ENCODE measurements at regions not wholly inside any gene's neighbourhood (a gene's known extent, or its start where the extent isn't known, plus 50 kb on each side); places are given as distances from the start of the nearest gene placed in this dataset.

- Histone ChIP-seq H3K4me1 (ENCODE audit: control insufficient read depth, extremely low read depth, insufficient read depth, low read length) (no peaks in the 10 kb centered on the region), H3K4me2 (ENCODE audit: insufficient read depth, low read length) (no peak overlapping the region), H3K4me3 (replicated peaks in 1 of 3; ENCODE audit: insufficient read depth in 1 of 3, low read depth in 1 of 3, low read length in 3 of 3) (no peak overlapping the region), H3K79me2 (ENCODE audit: control insufficient read depth, insufficient read depth, low read length) (no peaks in the 10 kb centered on the region), H3K27ac (ENCODE audit: insufficient read depth, low read depth, low read length) (no peak overlapping the region), H3K9me3 (replicated peaks; ENCODE audit: control insufficient read depth, insufficient read depth, low read length) (no peaks in the 10 kb centered on the region), H3K9ac (replicated peaks; ENCODE audit: extremely low read depth, insufficient read depth, low read length) (no peak overlapping the region), H4K20me1 (replicated peaks; ENCODE audit: control insufficient read depth, extremely low read depth, insufficient read depth, low read length) (no peaks in the 10 kb centered on the region), H3K9me1 (replicated peaks; ENCODE audit: control insufficient read depth, extremely low read depth, insufficient read depth, low read length) (no peaks in the 10 kb centered on the region), H3K27me3 (ENCODE audit: control insufficient read depth in 2 of 2, insufficient read depth in 2 of 2, low read length in 2 of 2) (no peaks in the 10 kb centered on the region), H3K36me3 (ENCODE audit: control insufficient read depth in 2 of 2, extremely low read depth in 1 of 2, insufficient read depth in 2 of 2, low read length in 2 of 2) (no peaks in the 10 kb centered on the region), H2AFZ (ENCODE audit: low read depth, low read length) (no peak overlapping the region)
- CTCF ChIA-PET: interaction anchor here (0.9 to 1.0 kb wide), 2 partner anchors 282 to 497 kb away, joined by 3 read pairs; partner anchors contain the start of gene TRIB2
- DNase-seq (ENCODE audit: low read depth, low spot score): no peak
- TF ChIP-seq MYC (IDR thresholded peaks at IDR 0.05; ENCODE audit: low read depth, low read length) (no peak), POLR2A (IDR thresholded peaks at IDR 0.05; ENCODE audit: low read depth, low read length) (no peak), MAX (IDR thresholded peaks at IDR 0.05; ENCODE audit: insufficient read depth, insufficient read length) (no peak), JUN (IDR thresholded peaks at IDR 0.05; ENCODE audit: borderline replicate concordance, insufficient read depth, insufficient read length, low read depth) (no peak), GATA2 (IDR thresholded peaks at IDR 0.05; ENCODE audit: insufficient read depth, insufficient read length, low read depth, low read length) (no peak), CTCF (IDR thresholded peaks at IDR 0.05; ENCODE audit: extremely low read depth in 1 of 2, insufficient read depth in 1 of 2, low read depth in 1 of 2, low read length in 2 of 2) (no peak), FOS (IDR thresholded peaks at IDR 0.05; ENCODE audit: borderline replicate concordance, insufficient read depth, low read length) (no peak), POLR2AphosphoS5 (IDR thresholded peaks at IDR 0.05; ENCODE audit: insufficient read depth, low read depth, low read length) (no peak), EZH2 (IDR thresholded peaks at IDR 0.05; ENCODE audit: borderline replicate concordance, low read depth, low read length, severe bottlenecking) (no peak)
- no peak for FAIRE-seq
- intact Hi-C loops (cut with micrococcal nuclease): loop anchor here (5.0 kb wide), 1 partner anchor 283 kb away; the partner anchor contains the start of gene TRIB2
- dilution Hi-C loops (cut with MboI; ENCODE audit: extremely low pct_ligation_motif_present, low sequenced_read_pairs): no loop called here
- POLR2A ChIA-PET: no interaction called here
- BruUV-seq (replicated peaks): no TSS peak
These were observed 282.1 kb upstream of the TRIB2 start for GRCh38 chr2:12434630-12435098.

All from endothelial cell of umbilical vein (primary cell).